HL-60/S4 treated with phorbol 12-myristate 13-acetate at 8.2 ng/mL for 4 days and 3 days (cell line): ENCODE measurements at regions not wholly inside any gene's neighbourhood (a gene's known extent, or its start where the extent isn't known, plus 50 kb on each side); places are given as distances from the start of the nearest gene placed in this dataset.

Source experiments
- in situ Hi-C: fragments of 300-500 bp; cut with MboI; formaldehyde crosslinking; loops from 2 replicates; pipeline ENCODE4 v1.15.0; 2022; ENCODE audit warnings: low sequenced_read_pairs

GRCh38 chr16:80054647-80055046 is 454.1 kb upstream of the MAF start:
- in situ Hi-C loops: no loop called here

GRCh38 chr16:80051040-80051439 is 450.5 kb upstream of the MAF start:
- in situ Hi-C loops: no loop called here

GRCh38 chr16:80048250-80048649 is 447.7 kb upstream of the MAF start:
- in situ Hi-C loops: no loop called here

- in situ Hi-C loops: no loop called here
Observed at GRCh38 chr16:80047842-80048241, 447.3 kb upstream of the MAF start.

- in situ Hi-C loops: no loop called here
Observed at GRCh38 chr16:80046848-80047247, 446.3 kb upstream of the MAF start.

GRCh38 chr16:80046261-80046660 is 445.7 kb upstream of the MAF start:
- in situ Hi-C loops: no loop called here

GRCh38 chr16:80045861-80046260 is 445.3 kb upstream of the MAF start:
- in situ Hi-C loops: no loop called here

- in situ Hi-C loops: no loop called here
Observed at GRCh38 chr16:80041410-80041809, 440.9 kb upstream of the MAF start.

- in situ Hi-C loops: no loop called here
Observed at GRCh38 chr16:80040814-80041213, 440.3 kb upstream of the MAF start.

- in situ Hi-C loops: no loop called here
Observed at GRCh38 chr16:80040413-80040812, 439.9 kb upstream of the MAF start.

GRCh38 chr16:80039777-80040176 is 439.2 kb upstream of the MAF start:
- in situ Hi-C loops: no loop called here

GRCh38 chr16:80038566-80038965 is 438.0 kb upstream of the MAF start:
- in situ Hi-C loops: no loop called here

GRCh38 chr16:80034948-80035663 is 434.6 kb upstream of the MAF start:
- in situ Hi-C loops: no loop called here

GRCh38 chr16:80034469-80034826 is 433.9 kb upstream of the MAF start:
- in situ Hi-C loops: no loop called here

GRCh38 chr16:80033783-80034468 is 433.4 kb upstream of the MAF start:
- in situ Hi-C loops: no loop called here

GRCh38 chr16:80029761-80030481 is 429.4 kb upstream of the MAF start:
- in situ Hi-C loops: no loop called here

GRCh38 chr16:80029381-80029630 is 428.8 kb upstream of the MAF start:
- in situ Hi-C loops: no loop called here

- in situ Hi-C loops: no loop called here
Observed at GRCh38 chr16:80028581-80029380, 428.2 kb upstream of the MAF start.

GRCh38 chr16:80027007-80027965 is 426.7 kb upstream of the MAF start:
- in situ Hi-C loops: no loop called here

- in situ Hi-C loops: no loop called here
Observed at GRCh38 chr16:80025236-80025635, 424.7 kb upstream of the MAF start.
